HG02981 (cell line): ENCODE measurements at regions not wholly inside any gene's neighbourhood (a gene's known extent, or its start where the extent isn't known, plus 50 kb on each side); places are given as distances from the start of the nearest gene placed in this dataset.

ENCODE experiments used
- ATAC-seq: cut with Tn5 transposase; IDR thresholded peaks from one replicate; pipeline ENCODE4 v1.9.1; 2021; ENCODE audit warnings: mild to moderate bottlenecking, moderate library complexity; ENCODE audit not compliant: unreplicated experiment

- no peak for ATAC-seq
These were observed 146.1 kb downstream of the PDHA2 start for GRCh38 chr4:95985791-95986550.

GRCh38 chr4:95987851-95988250 lies 148.0 kb downstream of the PDHA2 start:
- ATAC-seq, result no peak

GRCh38 chr4:95998311-95998710 lies 158.4 kb downstream of the PDHA2 start:
- no peak for ATAC-seq

GRCh38 chr4:96003951-96004740 lies 164.3 kb downstream of the PDHA2 start:
- no peak for ATAC-seq

DNA sequence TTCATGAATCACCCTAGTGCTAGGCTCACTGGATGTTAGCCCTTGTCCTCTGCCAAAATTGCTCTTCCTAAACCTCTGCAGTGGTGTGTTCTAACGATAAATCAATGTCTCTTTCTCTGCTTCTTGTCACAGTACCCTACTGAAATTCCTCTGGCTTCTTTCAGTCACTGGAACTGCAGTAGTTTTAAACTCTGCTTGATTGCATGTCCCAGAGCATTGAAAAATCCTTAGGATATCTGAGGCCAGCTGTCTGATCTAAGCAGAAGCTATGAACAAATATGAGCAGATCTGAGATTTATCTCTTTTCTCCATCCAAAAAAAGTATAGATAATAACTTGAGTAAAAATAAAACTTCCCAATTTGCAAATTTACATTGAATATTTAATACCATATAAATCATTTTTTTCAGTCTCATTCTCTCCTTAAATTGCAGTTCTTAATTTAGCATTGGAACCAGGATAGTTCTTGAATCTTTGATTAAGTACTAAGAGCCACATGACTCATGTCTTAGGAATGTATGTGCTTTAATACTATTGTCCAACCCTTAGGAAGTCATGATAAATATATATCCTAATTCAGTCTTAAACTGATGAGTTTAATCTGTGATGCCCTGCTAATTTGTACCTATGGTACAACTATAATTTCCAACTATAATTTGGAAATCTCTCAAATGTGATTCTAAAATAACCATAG lies 169.7 kb downstream of the PDHA2 start:
- ATAC-seq, result no peak

- ATAC-seq, result no peak
These were observed 172.8 kb downstream of the PDHA2 start for GRCh38 chr4:96012687-96013086.

GRCh38 chr4:96016634-96017299 lies 176.9 kb downstream of the PDHA2 start:
- ATAC-seq, result peak; percentile 62

GRCh38 chr4:96025011-96025410 lies 185.1 kb downstream of the PDHA2 start:
- no peak for ATAC-seq

- ATAC-seq, result no peak
These were observed 195.8 kb downstream of the PDHA2 start for GRCh38 chr4:96035727-96036126.

DNA sequence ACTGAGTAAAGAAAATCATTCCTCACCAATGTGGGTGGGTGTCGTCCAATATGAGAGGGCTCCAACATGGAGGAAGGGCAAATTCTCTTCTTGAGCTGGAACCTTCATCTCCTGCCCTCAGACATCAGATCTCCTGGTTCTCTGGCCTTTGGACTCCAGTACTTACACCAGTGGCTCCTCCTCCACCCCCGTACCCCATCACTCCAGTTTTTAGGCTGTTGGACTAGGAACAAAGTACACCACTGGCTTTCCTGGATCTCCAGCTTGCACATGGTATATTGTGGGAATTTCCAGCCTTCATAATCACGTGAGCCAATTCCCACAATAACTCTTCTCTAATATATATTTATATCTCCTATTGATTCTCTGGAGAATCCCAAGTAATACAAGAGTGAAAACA lies 196.9 kb downstream of the PDHA2 start:
- ATAC-seq, result no peak

DNA sequence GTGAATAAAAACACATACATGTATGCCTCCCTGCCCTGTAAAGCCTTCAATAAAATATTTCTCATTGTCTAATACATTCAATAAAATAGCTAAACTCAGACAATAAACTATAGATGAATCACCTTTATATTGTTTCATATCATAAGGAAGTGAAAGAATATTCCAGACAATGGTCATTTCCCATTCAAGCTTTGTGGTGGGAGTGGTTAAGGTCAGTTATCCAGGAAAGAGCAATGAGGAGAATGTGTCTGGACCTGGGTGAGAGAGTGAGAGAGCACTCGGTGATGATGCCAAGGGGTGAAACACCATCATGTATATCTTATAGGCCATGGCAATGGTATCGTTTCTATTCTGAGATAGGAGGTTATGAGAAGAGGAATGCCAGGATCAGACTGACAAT lies 197.8 kb downstream of the PDHA2 start:
- ATAC-seq, result no peak

DNA sequence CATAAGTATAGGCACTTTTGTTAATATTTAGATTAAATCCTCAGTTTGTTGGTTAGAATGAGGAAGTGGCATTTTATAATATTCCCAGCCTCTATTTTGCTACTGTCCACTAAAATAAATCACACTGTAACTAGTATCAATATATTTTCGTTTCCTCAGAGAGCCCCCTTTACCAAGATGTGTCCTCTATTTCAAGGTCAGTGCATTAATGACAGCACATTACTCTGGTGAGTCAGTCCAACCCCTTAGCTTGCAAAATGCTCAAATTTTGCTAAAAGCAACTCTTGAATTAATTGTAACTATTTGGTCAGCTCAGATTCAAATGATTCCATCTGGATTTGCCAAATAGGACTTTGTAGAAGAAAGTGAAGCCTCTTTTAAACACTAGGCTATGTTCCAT lies 199.3 kb downstream of the PDHA2 start:
- no peak for ATAC-seq

DNA sequence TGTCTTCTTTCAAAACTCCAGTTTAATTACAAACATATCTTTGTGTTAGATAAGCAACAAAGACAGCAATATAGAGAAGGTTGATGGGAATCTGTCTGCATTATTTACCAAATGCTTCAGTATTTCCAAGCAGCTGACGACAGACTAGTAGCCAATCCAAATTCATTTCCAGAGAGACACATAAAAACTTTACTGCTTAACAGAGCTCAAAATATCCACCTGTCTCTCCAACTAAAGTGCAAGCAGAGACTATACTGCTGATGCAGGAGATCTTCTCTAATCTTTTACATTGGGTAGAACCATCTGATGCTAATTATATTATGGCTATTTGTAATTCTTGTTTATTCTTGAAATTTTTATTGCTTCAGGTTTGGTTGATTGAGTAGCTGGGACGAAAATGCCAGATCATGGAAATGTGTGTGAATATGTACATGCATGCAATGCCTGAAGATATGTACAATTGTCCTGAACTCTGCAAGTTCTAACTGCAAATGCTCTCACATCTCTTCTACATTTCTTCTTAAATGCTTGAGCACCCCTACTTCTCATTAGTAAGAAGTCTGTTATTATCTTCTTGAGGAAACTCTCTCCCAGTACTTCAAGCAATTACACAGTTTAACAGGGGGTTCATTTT lies 200.0 kb downstream of the PDHA2 start:
- no peak for ATAC-seq

DNA sequence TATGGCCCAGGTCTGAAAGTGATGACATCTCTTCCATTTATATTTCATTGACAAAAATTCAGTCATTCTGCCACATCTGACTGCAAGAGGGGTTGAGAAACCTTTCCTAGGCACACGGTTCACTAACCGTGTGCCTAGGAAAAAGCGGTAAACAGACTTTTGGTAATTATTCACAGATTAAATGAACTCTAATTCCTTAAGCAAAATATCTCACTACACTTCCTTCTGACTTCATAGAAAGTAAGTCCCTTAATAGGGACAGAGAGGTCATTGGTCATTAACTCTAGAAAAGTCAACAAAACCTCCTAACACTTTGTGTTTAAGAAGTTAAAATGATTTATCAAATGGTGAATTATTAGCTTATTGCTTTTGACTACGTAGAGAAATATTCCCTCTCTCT lies 205.1 kb downstream of the PDHA2 start:
- no peak for ATAC-seq

DNA sequence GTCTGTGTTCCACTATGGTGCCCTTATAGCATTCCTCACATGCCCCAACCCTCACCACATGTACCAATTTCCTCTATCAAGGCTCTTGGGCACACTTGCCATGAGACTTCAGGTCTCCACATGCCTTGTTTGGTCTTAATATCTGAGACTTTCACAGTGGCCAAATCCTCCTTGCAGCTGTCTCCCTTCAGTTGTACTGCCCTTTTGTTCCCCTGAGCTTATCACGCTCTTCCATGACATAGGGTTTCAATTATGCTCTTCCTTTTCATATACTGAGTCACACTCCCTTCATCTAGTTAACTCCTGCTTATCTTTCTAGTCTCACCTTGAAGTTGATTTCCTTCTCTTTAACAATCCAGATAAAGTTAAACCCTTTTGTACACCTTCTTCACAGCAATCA lies 212.9 kb downstream of the PDHA2 start:
- no peak for ATAC-seq

DNA sequence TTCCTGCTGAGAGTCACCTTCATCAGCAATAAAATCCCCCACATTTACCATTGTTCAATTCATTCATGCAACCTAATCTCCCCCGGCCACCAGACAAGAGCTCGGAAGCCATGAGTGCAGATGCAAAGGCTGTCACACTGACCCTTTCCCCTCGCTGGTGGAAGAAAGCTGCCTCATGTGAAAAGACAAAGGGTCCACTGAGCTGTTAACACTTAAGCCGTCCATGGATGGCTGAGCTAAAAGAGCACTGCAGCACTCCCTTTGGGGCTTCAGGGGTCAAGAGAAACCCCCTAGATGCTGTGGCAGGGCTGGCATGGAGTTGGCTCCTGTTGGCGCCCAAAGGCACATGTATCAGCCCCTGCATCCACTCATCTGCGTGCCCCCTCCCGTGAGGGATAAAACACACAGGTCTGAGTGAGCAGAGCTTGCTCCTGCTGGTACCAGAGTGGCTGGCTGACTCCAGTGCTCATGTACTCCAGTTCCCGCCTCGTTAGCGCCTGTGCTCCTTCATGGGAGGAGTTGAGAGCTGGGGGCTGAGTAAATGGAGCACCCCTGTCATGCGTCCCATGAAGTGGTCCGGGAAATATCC lies 216.5 kb downstream of the PDHA2 start:
- no peak for ATAC-seq

DNA sequence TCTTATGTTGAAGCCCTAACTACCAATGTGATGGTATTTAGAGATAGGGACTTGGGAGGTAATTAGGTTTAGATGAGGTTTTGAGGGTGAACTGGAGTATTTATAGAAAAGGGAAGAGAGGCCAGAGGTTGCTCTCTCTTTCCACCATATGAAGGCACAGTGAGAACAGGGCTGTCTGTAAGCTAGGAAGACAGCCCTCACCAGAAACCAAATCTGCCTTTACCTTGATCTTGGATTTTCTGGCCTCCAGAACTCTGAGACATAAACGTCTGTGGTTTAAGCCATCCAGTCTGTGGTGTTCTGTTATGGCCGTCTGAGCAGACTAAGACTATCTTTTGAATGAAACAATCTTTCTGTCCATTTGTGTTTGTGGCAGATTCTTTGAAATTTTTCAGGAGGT lies 223.7 kb downstream of the PDHA2 start:
- no peak for ATAC-seq

DNA sequence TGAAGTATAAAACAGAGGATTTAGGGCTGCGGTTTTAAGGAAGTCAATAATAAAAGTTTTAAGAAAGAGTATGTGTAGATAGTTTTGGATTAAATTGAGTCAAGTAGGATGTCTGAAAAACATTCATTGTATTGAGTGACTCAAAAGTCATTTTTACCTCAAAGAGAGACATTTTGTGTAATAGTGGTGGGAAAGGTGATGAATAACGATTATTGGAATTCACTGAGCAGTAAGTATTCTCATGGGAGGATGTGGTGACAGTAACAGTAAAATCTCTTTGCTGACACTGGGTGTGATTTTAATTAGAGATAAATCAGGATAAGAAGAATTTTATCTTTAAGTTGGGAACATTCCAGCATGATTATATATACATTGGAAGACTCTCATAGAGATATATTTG lies 233.6 kb downstream of the PDHA2 start:
- ATAC-seq, result no peak

DNA sequence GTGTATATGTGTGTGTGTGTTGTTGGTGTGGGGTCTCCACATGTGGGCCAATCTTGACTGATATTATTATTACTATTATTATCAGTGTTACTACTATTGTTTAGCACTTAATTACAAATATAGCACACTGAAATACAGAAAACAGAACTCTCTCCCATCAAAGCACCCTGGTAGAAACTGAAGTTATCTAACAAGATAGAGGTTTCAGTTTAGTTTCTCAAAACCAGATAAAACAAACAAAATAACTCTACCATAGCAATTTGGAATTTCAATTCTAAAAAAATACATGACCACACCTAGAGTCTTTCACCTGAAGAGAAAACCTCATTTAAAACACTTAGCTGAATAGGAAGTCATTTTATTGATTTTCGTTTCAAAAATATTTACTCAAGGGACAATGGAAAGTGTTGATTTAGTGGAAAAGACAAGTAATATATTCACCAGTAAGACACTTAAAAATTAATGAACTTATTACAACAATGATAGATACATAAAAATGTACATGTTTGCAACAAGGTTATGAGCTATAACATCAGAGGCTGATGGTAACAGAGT lies 252.3 kb downstream of the PDHA2 start:
- ATAC-seq, result peak; percentile 48

DNA sequence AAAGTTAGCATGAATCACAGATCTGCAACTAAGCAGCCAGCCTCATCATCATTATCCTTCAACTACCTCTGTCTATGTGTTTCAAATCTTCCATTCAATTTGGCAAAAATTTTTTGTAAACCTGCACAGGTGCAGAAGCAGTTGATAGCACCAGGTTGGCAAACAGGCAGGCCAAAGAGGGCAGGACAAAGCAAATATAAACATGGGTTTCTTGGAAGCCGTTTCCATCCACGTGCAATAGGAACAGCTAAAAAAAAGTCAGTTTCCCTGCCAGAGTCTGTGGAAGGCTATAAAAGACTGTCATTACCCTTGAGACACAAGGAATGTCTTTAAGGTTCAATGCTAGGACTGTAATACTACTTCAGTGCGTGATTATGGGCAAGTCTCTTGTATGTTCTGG lies 253.2 kb downstream of the PDHA2 start:
- ATAC-seq, result no peak
